HG03432 (cell line): ENCODE measurements at regions not wholly inside any gene's neighbourhood (a gene's known extent, or its start where the extent isn't known, plus 50 kb on each side); places are given as distances from the start of the nearest gene placed in this dataset.

Experiments
- ATAC-seq: cut with Tn5 transposase; IDR thresholded peaks from one replicate; pipeline ENCODE4 v1.9.1; 2021; ENCODE audit warnings: mild to moderate bottlenecking, moderate library complexity; ENCODE audit not compliant: unreplicated experiment

DNA sequence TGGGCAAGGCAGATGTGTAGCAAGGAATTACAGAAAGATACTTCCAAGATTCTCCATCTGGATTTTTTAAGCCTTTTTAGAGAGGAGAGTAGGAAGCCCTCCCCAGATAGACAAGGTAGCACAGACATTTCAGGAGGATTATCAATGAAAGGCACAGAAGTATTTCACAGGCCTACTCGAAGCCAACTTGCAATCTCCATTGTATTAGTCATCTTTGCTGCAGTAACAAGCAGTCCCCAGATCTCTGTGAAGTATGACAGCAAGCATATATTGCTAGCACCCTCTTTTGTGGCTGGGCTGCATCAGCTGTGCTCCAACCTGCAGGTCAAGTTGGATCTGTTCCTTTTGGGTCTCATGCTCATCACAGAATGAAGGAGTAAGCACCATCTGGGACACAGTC is 101.6 kb downstream of the MAF start:
- no peak for ATAC-seq

DNA sequence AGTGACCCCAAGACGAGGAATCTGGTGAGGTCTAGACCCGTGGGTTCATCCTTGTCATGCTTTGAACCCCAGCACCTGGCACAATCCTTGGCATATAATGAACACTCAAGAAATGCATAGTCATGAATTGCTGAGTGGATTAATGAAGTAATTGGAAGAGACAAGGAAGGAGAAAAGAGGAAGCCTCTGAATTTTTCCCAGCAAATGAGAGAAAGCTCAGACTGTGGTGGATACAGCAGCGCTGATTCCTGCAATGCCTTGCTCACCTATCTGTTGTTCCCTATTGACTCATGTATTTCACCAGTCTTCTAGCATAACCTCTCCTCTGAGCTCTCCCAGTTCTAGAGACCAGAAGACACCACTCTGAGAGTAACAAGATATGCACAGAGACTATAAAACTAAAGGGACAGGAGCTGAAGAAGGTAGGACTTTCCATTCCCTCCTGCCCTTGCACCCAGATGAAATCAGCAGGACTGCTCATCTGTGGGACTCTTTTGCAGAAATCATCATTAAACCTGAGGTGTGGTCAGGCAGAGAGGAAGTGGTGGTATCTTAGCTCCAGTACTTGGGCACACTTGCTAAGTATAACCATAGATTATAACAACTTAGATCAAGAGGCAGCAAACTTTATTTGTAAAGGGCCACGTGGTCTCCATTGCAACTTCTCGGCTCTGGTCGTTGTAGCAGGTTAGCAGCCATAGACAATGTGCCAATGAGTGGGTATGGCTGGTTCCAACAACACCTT is 102.8 kb downstream of the MAF start:
- no peak for ATAC-seq

DNA sequence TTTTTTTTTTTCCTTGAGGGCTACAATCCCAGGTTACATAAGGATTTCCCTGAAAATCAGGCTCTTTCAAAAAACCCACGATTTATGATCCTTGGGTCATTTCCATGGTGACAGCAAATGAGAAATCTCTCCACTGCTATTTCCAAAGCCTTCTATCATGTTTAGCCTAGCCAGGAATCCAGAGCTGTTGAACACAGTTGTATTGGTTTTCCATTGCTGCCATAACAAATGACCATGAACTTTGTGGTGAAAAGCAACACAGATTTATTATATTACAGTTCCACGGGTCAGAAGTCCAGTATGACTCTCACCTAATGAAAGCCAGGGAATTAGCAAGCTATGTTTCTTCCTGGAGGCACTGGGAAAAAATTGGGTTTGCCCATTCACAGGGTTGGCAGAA is 106.6 kb downstream of the MAF start:
- no peak for ATAC-seq

DNA sequence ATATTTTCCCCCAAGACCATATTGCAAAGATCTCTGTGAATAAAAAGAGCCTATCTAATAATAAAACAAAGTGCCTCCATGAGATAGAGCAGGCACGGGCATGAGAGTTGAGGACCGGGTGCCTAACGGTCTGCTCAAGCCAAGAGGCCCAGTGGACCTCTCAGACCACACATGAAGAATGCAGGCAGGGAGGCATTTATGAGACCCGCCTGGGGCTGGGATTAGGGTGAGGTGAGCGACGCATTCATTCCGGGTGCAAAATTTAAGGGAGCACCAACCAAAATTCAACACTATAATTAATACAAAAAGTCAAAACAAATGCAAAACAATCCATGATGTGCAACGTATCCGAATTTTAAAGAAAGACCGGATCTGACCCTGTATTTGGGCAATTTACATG is 108.5 kb downstream of the MAF start:
- ATAC-seq: no peak

DNA sequence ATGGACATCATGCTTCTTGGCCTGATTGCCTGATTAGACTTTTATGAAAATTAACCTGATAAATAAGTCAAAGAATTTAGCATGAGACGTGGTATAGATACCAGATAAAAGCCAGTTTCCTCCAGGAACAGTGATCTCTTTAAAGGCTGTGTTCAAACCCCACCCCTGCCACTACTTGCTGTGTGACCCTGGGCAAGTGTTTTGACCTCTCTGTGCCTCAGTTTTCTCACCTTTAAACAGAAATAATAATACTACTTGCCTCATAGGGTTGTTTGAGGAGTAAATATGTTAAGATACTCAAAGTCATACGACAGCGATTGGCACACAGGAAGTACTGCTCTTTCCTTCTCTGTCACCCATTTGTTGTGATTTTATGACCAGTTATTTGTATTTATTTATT is 115.5 kb downstream of the MAF start:
- ATAC-seq: no peak

DNA sequence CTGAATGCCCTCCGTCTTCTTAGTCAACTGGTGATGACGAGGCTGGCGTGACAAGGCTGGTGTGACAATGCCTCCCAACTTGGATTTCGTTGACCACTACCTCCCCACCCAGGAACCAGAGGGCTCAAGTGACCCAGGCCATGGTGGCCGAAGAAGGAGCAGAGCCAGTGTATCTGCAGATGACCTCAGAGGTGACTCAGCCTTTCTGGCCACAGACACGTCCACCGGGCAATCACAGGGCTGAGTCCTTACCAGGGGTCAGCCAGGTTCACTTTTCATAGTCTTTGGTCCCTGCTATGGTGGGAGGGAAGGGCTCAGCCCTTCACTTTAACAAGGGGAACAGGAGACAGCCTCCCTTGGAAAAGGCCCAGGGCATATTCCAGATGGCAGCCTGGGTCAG is 116.3 kb downstream of the MAF start:
- no peak for ATAC-seq

DNA sequence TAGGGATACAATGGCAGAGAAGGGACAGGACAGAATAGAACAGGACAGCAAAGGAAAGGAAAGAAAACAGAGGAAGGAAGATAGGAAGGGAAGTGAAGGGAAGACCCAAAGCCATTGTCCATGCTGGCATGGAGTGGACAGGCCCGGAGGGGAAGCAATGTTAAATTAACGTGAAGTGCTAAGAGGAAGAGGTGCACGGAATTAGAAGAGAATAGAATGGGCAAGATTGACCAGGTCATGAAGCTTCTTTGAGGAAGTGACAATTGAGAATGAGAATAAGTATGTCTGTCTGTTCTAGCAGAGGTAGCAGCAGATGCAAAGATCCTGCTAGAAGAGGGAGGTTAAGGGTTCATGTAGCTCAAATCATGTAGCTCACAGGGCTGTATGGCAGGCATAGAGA is 117.2 kb downstream of the MAF start:
- no peak for ATAC-seq

DNA sequence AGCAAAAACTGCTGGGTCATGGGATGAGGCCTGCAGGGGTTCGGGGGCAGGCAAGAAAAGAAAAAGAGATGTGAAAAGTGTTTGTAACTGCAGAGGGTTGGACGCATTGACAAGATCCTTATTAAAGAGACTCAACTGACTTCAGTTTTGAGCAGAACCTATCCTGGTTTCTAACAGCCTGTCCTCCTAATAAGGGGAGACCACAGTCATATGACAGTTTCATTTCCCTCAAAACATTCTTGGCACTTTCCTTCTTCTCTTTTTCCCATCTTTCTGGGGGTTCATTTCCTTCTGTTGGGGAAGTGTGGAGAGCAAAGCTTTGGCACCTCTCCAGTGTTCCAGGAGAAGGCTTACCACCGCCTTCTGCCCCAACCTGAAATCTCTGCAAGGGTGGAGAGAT is 118.5 kb downstream of the MAF start:
- no peak for ATAC-seq

DNA sequence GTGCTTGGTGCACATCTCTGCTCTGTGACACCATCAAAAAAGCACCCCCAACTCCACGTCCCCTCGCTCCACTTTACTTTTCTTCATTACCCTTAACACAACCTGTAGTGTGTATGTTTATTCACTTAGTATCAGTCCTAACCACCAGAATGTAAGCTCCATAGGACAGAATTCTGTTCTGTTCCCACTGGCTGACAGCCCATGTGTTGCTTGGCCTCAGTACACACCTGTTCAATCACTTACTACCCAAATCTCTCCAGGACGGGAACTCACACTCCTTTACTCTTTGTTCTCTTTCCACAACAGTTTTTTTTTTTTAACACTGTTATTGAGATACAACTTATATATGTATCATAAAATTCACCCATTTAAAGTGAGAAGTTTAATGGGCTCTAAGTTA is 119.6 kb downstream of the MAF start:
- ATAC-seq: no peak

DNA sequence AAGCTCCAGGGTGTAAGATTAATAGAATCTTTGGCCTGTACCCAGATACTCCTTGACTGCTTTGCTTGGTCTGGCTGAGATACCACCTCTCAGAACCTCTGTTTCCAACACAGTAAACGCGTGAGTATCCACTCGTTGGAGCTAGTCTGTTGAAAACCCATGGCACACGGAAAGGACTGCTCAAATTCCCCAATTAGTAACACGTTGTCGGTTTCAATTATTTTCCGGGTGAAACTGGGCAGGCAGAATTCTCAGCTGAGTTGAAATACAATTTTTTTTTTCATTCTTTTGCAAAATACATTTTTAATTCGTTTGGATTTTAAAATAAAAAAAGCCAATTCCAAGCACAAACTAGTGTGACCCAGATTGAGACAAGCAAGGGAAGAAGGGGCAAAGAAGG is 120.5 kb downstream of the MAF start:
- no peak for ATAC-seq

DNA sequence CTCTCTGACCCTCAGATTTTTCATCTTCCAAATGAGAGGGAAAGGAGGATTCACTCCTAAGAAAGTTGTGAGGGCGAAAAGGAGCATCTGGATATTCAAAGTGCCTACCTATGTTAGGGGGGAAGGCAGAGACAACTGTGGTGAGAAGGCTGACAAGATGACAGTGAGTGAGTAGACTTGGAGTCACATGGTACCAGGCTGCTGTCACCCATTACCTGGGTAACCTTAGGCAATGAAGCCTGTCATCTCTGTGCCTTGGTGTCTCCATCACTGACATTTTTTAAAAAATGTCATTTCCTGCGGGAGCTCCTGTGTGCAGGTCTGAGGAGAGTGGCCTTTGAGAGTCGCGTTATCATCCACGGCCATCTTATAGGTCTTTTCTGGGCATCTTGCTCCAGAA is 124.0 kb downstream of the MAF start:
- no peak for ATAC-seq

DNA sequence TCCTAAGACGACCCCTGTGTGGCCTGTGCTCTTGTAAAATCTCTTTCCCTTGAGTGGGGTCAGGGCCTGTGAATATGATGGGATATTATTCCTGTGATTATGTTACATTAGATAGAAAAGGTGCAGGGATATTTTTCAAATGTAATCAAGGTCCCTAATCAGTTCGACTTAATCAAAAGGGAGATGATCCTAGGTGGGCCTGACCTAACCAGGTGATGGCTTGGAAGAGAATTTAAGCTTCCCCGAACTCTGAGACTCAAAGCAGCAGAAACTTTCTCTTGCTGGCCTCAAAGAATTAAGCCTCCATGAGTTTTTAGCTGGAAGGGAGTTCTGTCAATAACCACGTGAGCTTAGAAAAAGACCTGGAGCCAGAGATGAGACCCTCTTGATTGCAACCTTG is 124.7 kb downstream of the MAF start:
- ATAC-seq: no peak

DNA sequence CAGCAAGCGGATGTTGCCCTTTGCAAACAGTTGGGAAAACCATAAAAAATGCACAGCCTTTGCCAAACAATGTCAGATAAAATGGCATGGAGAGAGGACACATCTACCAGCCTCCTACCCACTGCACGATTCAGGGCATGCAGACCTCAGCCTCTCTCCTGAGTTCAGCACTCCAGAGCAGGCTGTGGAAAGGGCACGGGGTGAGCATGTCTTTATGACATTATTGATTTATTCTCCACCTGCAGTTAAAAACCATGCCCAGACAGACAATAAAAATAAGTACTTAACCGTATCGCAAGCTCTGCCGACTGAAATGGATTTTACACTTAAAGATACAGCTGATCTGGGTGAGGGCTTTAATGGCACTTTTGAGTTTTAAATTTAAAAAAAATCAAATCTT is 127.1 kb downstream of the MAF start:
- ATAC-seq: no peak

DNA sequence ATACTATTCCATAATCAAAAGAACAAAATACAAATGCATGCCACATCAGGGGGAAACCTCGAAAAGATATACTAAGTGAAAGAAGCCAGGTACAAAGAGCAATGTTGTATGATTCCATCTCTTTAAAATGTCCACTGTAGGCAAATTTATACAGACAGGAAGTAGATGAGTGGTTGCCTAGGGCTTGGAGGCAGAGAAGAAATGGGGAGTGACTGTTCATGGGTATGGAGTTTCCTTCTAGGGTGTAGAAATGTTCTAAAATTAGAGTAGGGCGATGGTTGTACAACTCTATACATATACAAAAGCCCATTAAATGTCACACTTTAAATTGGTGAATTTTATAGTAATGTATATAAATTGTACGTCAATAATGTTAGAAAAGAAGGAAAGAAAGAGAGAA is 128.1 kb downstream of the MAF start:
- no peak for ATAC-seq

DNA sequence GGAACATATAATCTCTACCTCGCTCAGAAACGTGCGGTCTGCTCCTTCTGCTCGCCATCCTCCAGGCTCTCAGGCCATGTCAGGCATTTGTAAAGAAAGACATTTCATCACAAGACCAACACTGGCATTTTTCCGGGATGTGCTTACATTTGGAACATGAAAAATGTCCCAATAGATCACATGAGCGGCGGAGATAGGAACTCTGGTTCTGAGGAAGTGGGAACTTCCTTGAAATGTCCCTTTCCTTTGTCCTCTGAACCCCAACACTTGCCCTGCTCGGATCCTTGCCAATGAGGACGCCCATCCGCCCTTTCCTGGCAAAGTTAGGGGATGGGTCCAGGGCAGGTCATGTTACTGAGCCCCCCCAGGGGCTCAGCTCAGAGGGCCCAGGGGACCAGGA is 130.5 kb downstream of the MAF start:
- ATAC-seq: no peak

DNA sequence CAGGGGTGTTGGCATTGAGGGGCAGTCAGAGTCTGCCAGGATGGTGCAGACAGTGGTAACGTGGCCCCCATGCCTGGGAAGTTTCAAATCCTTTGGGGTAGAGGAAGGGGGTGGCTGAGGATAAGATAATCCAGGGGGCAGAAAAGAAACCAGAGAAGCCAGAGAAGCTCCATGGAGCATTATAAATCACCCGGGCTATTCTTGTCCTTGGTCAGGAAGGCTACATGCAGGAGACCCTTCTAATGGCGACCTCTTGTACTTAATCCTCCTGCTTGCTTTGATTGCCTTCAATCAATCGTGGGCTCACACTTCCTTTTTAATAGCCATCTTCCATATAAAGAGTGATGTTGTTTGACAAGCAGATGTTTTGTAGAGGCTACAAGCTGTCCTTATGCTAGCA is 131.9 kb downstream of the MAF start:
- no peak for ATAC-seq

DNA sequence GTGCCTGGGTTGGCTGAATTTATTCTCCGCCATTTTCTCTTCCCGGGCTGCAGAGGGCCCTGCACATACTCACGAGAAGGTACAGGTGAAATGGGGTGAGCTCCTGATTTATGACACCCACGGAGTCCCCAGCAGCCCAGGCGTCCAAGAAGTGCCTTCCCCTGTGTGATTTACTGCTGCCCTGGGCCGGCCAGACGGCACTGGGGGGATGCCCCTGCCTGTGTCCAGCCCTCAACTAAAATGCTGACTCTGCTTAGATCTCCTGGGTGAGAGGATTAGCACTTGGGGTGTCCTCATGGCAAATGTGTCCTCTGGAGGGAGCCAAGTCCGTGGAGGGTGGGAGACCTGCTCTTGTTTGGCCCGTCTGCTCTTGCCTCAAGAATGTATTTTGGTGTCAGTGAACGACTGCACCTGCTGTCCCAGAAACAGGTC is 132.4 kb downstream of the MAF start:
- ATAC-seq: no peak

DNA sequence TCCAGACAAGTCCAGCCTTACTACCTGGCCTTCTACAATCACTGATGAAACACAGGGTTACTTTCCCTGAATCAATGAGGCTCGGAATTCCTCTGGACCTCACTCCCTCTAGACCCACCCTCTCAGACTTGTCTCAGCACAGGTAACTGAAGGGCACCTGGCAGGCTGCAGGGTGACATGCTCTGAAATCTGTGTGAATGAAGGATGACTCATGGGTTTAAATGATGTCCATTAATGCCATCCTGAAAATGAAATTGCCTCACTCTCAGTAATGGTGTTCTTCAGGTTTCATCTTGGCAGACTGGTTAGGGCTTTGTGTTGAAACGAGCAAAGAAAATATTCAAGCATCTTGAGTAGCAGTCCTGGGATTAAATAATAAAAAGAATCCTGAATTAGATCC is 134.4 kb downstream of the MAF start:
- ATAC-seq: no peak

DNA sequence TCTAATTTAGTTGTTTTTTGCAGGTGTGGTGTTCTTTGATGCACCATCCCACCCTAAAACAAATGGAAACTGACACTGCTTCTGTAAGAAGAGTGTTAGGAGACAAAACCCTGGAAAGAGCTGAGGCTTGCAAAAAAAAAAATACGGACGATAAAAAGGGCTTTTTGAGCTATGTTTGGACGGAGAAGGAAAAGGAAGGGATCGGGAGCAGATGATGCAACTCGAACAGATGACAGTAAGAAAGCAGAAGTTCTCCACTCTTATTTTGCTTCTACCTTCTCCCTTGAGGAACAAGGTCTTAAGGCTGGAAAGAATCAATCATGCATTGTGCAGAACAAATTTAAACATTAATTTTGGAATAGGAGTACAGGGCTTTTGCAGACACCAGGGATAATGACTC is 136.7 kb downstream of the MAF start:
- ATAC-seq: no peak

DNA sequence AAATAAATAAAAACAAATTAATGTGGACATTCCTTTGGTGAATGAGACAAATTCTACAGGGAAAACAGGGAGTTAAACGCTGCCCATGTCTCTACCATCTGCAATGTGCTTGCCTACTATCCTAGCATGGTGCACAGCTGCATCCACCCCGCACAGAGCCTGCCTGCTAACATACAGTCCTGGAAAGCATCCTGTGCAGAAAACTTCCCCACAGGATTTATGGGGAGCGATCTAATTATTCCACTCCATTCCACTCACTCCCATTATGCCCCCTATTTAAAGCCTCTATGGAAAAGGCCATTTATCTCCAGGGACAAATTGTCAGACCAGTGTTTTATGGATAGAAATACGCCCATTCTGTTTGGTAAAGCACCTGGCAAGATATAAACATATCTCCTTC is 144.5 kb downstream of the MAF start:
- no peak for ATAC-seq

DNA sequence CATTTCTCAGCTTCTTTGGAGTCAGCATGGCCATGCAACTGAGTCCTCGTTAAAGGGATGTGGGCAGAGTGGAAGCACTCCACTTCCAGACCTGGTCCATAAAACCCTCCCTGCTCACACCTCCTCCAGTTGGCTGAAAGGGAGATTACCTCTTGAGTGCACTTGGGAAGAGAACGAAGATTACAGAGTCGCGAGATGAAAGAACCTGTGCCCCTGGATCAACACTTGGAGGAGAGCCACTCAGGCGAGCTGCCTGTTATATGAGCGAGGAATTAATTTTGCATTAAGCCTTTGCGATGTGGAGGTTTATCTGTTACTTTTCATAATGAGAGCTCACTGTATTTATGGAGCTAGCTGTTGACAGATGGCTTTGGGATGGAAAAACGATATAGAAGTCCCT is 147.9 kb downstream of the MAF start:
- no peak for ATAC-seq

DNA sequence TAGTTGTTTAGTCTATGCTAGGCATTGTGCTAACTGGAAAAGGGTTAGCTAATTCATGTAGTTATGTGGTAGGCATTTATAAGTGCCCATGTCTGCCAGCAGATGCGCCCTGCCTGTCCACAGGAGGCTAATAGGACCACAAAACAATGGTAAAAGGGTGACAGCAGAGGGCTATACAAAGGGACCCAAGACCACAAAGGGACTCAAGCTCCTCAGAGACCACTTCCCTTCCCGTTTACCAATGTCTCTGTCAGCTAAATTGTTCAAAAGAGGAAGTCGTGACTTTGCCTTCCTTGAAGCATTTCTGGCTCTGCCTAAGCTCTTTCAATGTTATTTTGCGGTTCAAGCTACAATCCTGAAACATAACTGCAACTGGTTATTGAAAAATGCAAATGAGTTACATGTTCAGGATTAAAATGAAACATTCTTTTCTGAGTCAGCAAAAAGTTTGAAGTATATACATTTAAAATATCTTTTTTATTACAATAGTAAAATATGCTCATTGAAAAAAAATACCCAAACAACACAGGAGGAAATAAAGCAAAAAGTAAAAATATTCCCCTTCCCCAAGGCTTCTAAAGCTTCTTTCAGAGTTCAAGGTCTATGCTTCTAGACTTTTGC is 149.2 kb downstream of the MAF start:
- ATAC-seq: no peak

DNA sequence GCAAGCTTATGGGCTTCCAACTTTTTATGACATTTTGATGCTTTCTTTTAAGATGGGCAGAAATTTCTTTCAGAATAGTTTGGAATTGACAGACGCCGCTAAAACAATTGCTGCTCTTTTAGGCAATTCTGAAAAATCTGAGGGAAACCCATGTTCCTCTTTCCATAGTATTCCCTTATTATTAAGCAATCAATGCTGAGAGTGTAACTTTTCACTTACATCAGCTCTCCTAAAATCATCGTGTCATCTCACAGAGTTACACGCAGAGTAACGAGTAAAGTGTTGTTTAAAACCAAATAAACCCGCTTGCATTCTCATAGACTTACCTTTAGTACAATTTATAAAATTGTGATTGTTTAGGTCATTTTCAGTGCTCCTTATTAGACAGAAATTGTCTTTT is 150.6 kb downstream of the MAF start:
- no peak for ATAC-seq
